Tibial nerve (tissue), 4 donors: ENCODE measurements at regions not wholly inside any gene's neighbourhood (a gene's known extent, or its start where the extent isn't known, plus 50 kb on each side); places are given as distances from the start of the nearest gene placed in this dataset.

Source experiments
- CTCF ChIP-seq, 5 experiments: fragments of 200-600 bp in 3 of 5; fragments of 450-650 bp in 2 of 5; sonication (generic) in 3 of 5; IDR thresholded peaks; one replicate each; pipeline ENCODE4 v1.5.1; 2016 to 2019; ENCODE audit warnings: antibody characterized with exemption in 5 of 5, mild to moderate bottlenecking in 3 of 5, moderate library complexity in 2 of 5
- EP300 ChIP-seq, 2 donors: sonication (generic); formaldehyde crosslinking; IDR thresholded peaks; one replicate each; pipeline ENCODE4 v1.6.1; 2017; ENCODE audit warnings: antibody characterized with exemption in 2 of 2, mild to moderate bottlenecking in 1 of 2
- POLR2A ChIP-seq, 2 donors: fragments of 450-650 bp; IDR thresholded peaks; one replicate each; pipeline ENCODE4 v1.6.1; 2017; ENCODE audit warnings: antibody characterized with exemption in 2 of 2, mild to moderate bottlenecking in 2 of 2, moderate library complexity in 2 of 2

- TF ChIP-seq CTCF (IDR thresholded peaks at IDR 0.05) (no peak), POLR2A (IDR thresholded peaks at IDR 0.05) (no peak), EP300 (IDR thresholded peaks at IDR 0.05) (no peak)
Observed at GRCh38 chr2:173740639-173741038, 224.5 kb downstream of the SP3 start.
